ENCODE measurements at regions not wholly inside any gene's neighbourhood (a gene's known extent, or its start where the extent isn't known, plus 50 kb on each side); places are given as distances from the start of the nearest gene placed in this dataset.

GRCh38 chr15:38658431-38658830, 93.8 kb upstream of the RASGRP1 start:
- H3K27me3 ChIP-seq (ENCODE audit: insufficient read depth, low read length): peaks cover 13% of the 10 kb centered on the region
- H3K79me2 ChIP-seq (ENCODE audit: insufficient read depth, low read length): no peaks in the 10 kb centered on the region
- H3K4me3 ChIP-seq (ENCODE audit: insufficient read depth, low read length): no peak overlapping the region
- H3K27ac ChIP-seq (ENCODE audit: low read depth, low read length): no peak overlapping the region
- H3K36me3 ChIP-seq (ENCODE audit: insufficient read depth, low read length): no peaks in the 10 kb centered on the region
- DNase-seq (ENCODE audit: insufficient read length, low spot score, missing footprints): no peak
- no peak for TF ChIP-seq CTCF (IDR thresholded peaks at IDR 0.05; ENCODE audit: extremely low read depth, low read depth, low read length)
- H3K9me3 ChIP-seq (ENCODE audit: low read depth, low read length): no peaks in the 10 kb centered on the region
- H3K4me1 ChIP-seq (ENCODE audit: insufficient read depth, low read length): no peaks in the 10 kb centered on the region
- no peak overlapping the region for H2AFZ ChIP-seq (ENCODE audit: low read length)
- H4K20me1 ChIP-seq (ENCODE audit: insufficient read depth, low read length): no peaks in the 10 kb centered on the region
- H3K4me2 ChIP-seq (ENCODE audit: insufficient read depth, low read length): no peak overlapping the region

- peaks cover 30% of the 10 kb centered on the region for H3K27me3 ChIP-seq (ENCODE audit: insufficient read depth, low read length)
Observed at GRCh38 chr15:38660738-38661137, 96.1 kb upstream of the RASGRP1 start.

GRCh38 chr15:38662033-38662802, 97.6 kb upstream of the RASGRP1 start:
- Histone ChIP-seq H4K20me1 (ENCODE audit: insufficient read depth, low read length) (no peaks in the 10 kb centered on the region), H3K4me1 (ENCODE audit: insufficient read depth, low read length) (no peaks in the 10 kb centered on the region), H3K36me3 (ENCODE audit: insufficient read depth, low read length) (no peaks in the 10 kb centered on the region), H2AFZ (ENCODE audit: low read length) (no peak overlapping the region), H3K27ac (ENCODE audit: low read depth, low read length) (no peak overlapping the region), H3K4me3 (ENCODE audit: insufficient read depth, low read length) (no peak overlapping the region), H3K4me2 (ENCODE audit: insufficient read depth, low read length) (no peak overlapping the region), H3K79me2 (ENCODE audit: insufficient read depth, low read length) (no peaks in the 10 kb centered on the region), H3K27me3 (ENCODE audit: insufficient read depth, low read length) (peaks cover 31% of the 10 kb centered on the region), H3K9me3 (ENCODE audit: low read depth, low read length) (no peaks in the 10 kb centered on the region)
- DNase-seq (ENCODE audit: insufficient read length, low spot score, missing footprints): no peak
- no peak for TF ChIP-seq CTCF (IDR thresholded peaks at IDR 0.05; ENCODE audit: extremely low read depth, low read depth, low read length)

More at GRCh38 chr15:38660738-38661137, 96.1 kb upstream of the RASGRP1 start:
- Histone ChIP-seq H3K27ac (ENCODE audit: low read depth, low read length) (no peak overlapping the region), H2AFZ (ENCODE audit: low read length) (no peak overlapping the region), H3K9me3 (ENCODE audit: low read depth, low read length) (no peaks in the 10 kb centered on the region), H3K4me2 (ENCODE audit: insufficient read depth, low read length) (no peak overlapping the region), H3K4me3 (ENCODE audit: insufficient read depth, low read length) (no peak overlapping the region), H3K36me3 (ENCODE audit: insufficient read depth, low read length) (no peaks in the 10 kb centered on the region), H4K20me1 (ENCODE audit: insufficient read depth, low read length) (no peaks in the 10 kb centered on the region), H3K79me2 (ENCODE audit: insufficient read depth, low read length) (no peaks in the 10 kb centered on the region), H3K4me1 (ENCODE audit: insufficient read depth, low read length) (no peaks in the 10 kb centered on the region)
- TF ChIP-seq CTCF (IDR thresholded peaks at IDR 0.05; ENCODE audit: extremely low read depth, low read depth, low read length): no peak
- no peak for DNase-seq (ENCODE audit: insufficient read length, low spot score, missing footprints)

- Histone ChIP-seq H3K4me2 (ENCODE audit: insufficient read depth, low read length) (no peak overlapping the region), H3K9me3 (ENCODE audit: low read depth, low read length) (no peaks in the 10 kb centered on the region), H3K36me3 (ENCODE audit: insufficient read depth, low read length) (no peaks in the 10 kb centered on the region), H3K27me3 (ENCODE audit: insufficient read depth, low read length) (peaks cover 33% of the 10 kb centered on the region), H2AFZ (ENCODE audit: low read length) (no peak overlapping the region), H3K79me2 (ENCODE audit: insufficient read depth, low read length) (no peaks in the 10 kb centered on the region), H3K4me1 (ENCODE audit: insufficient read depth, low read length) (no peaks in the 10 kb centered on the region), H3K27ac (ENCODE audit: low read depth, low read length) (no peak overlapping the region), H4K20me1 (ENCODE audit: insufficient read depth, low read length) (no peaks in the 10 kb centered on the region), H3K4me3 (ENCODE audit: insufficient read depth, low read length) (no peak overlapping the region)
- peak; percentile 10 for DNase-seq (ENCODE audit: insufficient read length, low spot score, missing footprints)
- TF ChIP-seq CTCF (IDR thresholded peaks at IDR 0.05; ENCODE audit: extremely low read depth, low read depth, low read length): no peak
Observed at GRCh38 chr15:38662805-38663204, 98.2 kb upstream of the RASGRP1 start.

All from osteoblast (primary cell).